Keratinocyte (primary cell): ENCODE measurements at regions not wholly inside any gene's neighbourhood (a gene's known extent, or its start where the extent isn't known, plus 50 kb on each side); places are given as distances from the start of the nearest gene placed in this dataset.

Experiments
- DNase-seq: peaks from one replicate; pipeline ENCODE4 v3.0.0-alpha.2; 2011; ENCODE audit warnings: low read depth, missing footprints, low spot score
- FAIRE-seq: peaks from 2 replicates; lab custom pipeline; 2011; peaks lifted over from hg19 to GRCh38; lab: Jason Lieb, UNC
- H2AFZ ChIP-seq: 2 replicates; pipeline ENCODE4 v1.6.0; 2012; ENCODE audit warnings: low read length, control low read depth, inconsistent platforms; ENCODE audit not compliant: control insufficient read depth
- H3K27ac ChIP-seq: 2 replicates; pipeline ENCODE4 v1.5.1; 2011; ENCODE audit warnings: low read length; ENCODE audit not compliant: control insufficient read depth, insufficient read depth
- H3K27me3 ChIP-seq: 3 replicates; pipeline ENCODE4 v1.6.0; 2011; ENCODE audit warnings: low read length; ENCODE audit not compliant: control insufficient read depth, insufficient read depth; ENCODE audit errors: extremely low read depth
- H3K36me3 ChIP-seq, 2 experiments: 2 replicates in 1 of 2; 3 replicates in 1 of 2; pipeline ENCODE4 v1.5.1; 2011; ENCODE audit warnings: low read length in 2 of 2, mild to moderate bottlenecking in 1 of 2; ENCODE audit not compliant: control insufficient read depth in 2 of 2, insufficient read depth in 2 of 2; ENCODE audit errors: extremely low read depth in 1 of 2
- H3K4me1 ChIP-seq: 3 replicates; pipeline ENCODE4 v1.5.1; 2011; ENCODE audit warnings: low read length; ENCODE audit not compliant: control insufficient read depth, insufficient read depth; ENCODE audit errors: extremely low read depth
- H3K4me2 ChIP-seq: 3 replicates; pipeline ENCODE4 v1.6.0; 2011; ENCODE audit warnings: low read depth, low read length; ENCODE audit not compliant: control insufficient read depth, insufficient read depth; ENCODE audit errors: extremely low read depth
- H3K4me3 ChIP-seq, 3 experiments: fragments of 200-600 bp in 1 of 3; sonication (generic) in 1 of 3; 2 replicates in 2 of 3; 3 replicates in 1 of 3; pipeline ENCODE4 v1.5.1; 2011 to 2016; ENCODE audit warnings: low read length in 3 of 3, mild to moderate bottlenecking in 3 of 3, control low read depth in 2 of 3, inconsistent platforms in 1 of 3, low read depth in 1 of 3, mixed read lengths in 1 of 3, mixed run types in 1 of 3, moderate library complexity in 1 of 3; ENCODE audit not compliant: control insufficient read depth in 2 of 3, insufficient read depth in 2 of 3; ENCODE audit errors: extremely low read depth in 1 of 3
- H3K79me2 ChIP-seq: 2 replicates; pipeline ENCODE4 v1.6.0; 2012; ENCODE audit warnings: low read length; ENCODE audit not compliant: control insufficient read depth, insufficient read depth
- H3K9ac ChIP-seq: 3 replicates; pipeline ENCODE4 v1.6.0; 2011; ENCODE audit warnings: low read length; ENCODE audit not compliant: control insufficient read depth, insufficient read depth; ENCODE audit errors: extremely low read depth
- H3K9me1 ChIP-seq: 3 replicates; pipeline ENCODE4 v1.6.0; 2011; ENCODE audit warnings: low read length; ENCODE audit not compliant: control insufficient read depth, insufficient read depth; ENCODE audit errors: extremely low read depth
- H3K9me3 ChIP-seq: 2 replicates; pipeline ENCODE4 v1.5.1; 2012; ENCODE audit warnings: low read depth, low read length; ENCODE audit not compliant: control insufficient read depth
- H4K20me1 ChIP-seq: 3 replicates; pipeline ENCODE4 v1.6.0; 2011; ENCODE audit warnings: low read length; ENCODE audit not compliant: control insufficient read depth, insufficient read depth; ENCODE audit errors: extremely low read depth
- EZH2 ChIP-seq: IDR thresholded peaks from one replicate; pipeline ENCODE4 v1.6.1; 2012; ENCODE audit warnings: inconsistent platforms, mild to moderate bottlenecking, low read length, moderate library complexity
- dilution Hi-C: fragments of 300-500 bp; cut with MboI; formaldehyde crosslinking; loops from one replicate; pipeline ENCODE4 v1.7.0; 2020; ENCODE audit warnings: low sequenced_read_pairs; ENCODE audit not compliant: extremely low pct_ligation_motif_present
- TF ChIP-seq, protein P1 (sequence below), 3 experiments: IDR thresholded peaks in 1 of 3; conservative IDR thresholded peaks in 1 of 3; optimal IDR thresholded peaks in 1 of 3; 2 replicates in 2 of 3; 3 replicates in 1 of 3; pipeline versions ENCODE3 to v1.5.1; 2011; ENCODE audit warnings: low read length in 3 of 3, mild to moderate bottlenecking in 3 of 3, moderate library complexity in 2 of 3, control low read depth in 1 of 3, inconsistent platforms in 1 of 3; ENCODE audit not compliant: insufficient read depth in 2 of 3; ENCODE audit errors: extremely low read depth in 1 of 3

DNA sequence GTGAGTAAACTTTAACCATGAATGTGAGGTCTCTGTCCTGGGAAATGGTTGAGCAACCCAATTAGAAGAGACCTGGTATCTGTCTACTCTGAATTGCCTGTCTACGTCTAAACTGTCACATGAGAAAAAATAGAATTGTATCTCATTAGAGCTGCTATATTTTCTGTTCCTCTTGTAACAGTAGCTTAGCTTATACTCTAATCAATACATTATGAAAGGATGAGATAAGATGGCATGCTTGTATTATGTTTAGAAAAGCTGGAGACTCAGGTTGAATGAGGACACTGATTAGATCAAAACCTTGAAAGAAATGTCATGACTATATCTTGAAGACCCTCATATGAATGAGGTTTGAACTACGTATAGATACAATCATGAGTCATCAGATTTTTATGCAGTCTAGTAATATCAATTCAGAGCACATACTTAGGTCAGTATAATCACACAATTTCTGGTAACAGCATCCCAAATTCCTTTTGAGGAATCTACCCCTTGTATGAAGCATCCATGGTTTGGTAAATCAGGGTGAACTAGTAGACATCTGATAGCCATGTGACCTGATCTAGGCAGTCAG, 561.5 kb upstream of the CHORDC1 start:
- H3K4me2 ChIP-seq: no peak overlapping the region
- no peaks in the 10 kb centered on the region for H3K9me1 ChIP-seq
- H3K36me3 ChIP-seq: no peaks in the 10 kb centered on the region
- no peak for TF ChIP-seq EZH2
- TF ChIP-seq, protein P1, sequence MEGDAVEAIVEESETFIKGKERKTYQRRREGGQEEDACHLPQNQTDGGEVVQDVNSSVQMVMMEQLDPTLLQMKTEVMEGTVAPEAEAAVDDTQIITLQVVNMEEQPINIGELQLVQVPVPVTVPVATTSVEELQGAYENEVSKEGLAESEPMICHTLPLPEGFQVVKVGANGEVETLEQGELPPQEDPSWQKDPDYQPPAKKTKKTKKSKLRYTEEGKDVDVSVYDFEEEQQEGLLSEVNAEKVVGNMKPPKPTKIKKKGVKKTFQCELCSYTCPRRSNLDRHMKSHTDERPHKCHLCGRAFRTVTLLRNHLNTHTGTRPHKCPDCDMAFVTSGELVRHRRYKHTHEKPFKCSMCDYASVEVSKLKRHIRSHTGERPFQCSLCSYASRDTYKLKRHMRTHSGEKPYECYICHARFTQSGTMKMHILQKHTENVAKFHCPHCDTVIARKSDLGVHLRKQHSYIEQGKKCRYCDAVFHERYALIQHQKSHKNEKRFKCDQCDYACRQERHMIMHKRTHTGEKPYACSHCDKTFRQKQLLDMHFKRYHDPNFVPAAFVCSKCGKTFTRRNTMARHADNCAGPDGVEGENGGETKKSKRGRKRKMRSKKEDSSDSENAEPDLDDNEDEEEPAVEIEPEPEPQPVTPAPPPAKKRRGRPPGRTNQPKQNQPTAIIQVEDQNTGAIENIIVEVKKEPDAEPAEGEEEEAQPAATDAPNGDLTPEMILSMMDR (optimal IDR thresholded peaks at IDR 0.05 in 1 of 3, IDR thresholded peaks at IDR 0.05 in 1 of 3, conservative IDR thresholded peaks at IDR 0.05 in 1 of 3; ENCODE audit: extremely low read depth in 1 of 3, insufficient read depth in 2 of 3, low read length in 3 of 3): no peak
- no peaks in the 10 kb centered on the region for H3K4me1 ChIP-seq
- no peaks in the 10 kb centered on the region for H3K79me2 ChIP-seq
- H3K9me3 ChIP-seq: no peaks in the 10 kb centered on the region
- H3K27ac ChIP-seq: no peak overlapping the region
- H3K27me3 ChIP-seq: no peaks in the 10 kb centered on the region
- no peak overlapping the region for H3K4me3 ChIP-seq
- DNase-seq: no peak
- H4K20me1 ChIP-seq: no peaks in the 10 kb centered on the region
- H2AFZ ChIP-seq: no peak overlapping the region
- no peak overlapping the region for H3K9ac ChIP-seq
- no peak for FAIRE-seq
- dilution Hi-C loops: no loop called here

DNA sequence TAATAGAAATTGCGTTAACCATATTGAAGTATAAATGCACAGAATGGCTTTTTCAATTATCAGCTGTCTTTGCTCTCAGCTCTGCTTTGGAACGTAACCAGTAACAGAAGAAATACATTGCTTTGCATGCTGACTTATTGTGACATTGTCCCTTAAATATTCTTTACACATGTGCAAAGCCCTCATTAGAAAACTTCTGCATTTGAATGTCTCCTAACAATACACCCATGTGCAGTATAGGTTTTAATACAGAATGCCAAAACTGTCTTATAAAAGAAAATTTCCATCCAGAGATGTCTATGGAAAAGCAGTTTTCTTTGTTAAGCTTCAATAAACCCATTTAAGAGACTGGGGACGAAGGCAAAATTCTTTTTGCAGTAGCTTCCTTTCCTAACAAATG, 560.3 kb upstream of the CHORDC1 start:
- Histone ChIP-seq H3K9ac (no peak overlapping the region), H3K4me3 (no peak overlapping the region), H3K4me1 (no peaks in the 10 kb centered on the region), H2AFZ (no peak overlapping the region), H3K36me3 (no peaks in the 10 kb centered on the region), H3K79me2 (no peaks in the 10 kb centered on the region), H3K9me3 (no peaks in the 10 kb centered on the region), H3K4me2 (no peak overlapping the region), H3K27ac (no peak overlapping the region), H4K20me1 (no peaks in the 10 kb centered on the region), H3K9me1 (no peaks in the 10 kb centered on the region), H3K27me3 (no peaks in the 10 kb centered on the region)
- FAIRE-seq: no peak
- TF ChIP-seq EZH2: no peak
- TF ChIP-seq, protein P1 (optimal IDR thresholded peaks at IDR 0.05 in 1 of 3, IDR thresholded peaks at IDR 0.05 in 1 of 3, conservative IDR thresholded peaks at IDR 0.05 in 1 of 3; ENCODE audit: extremely low read depth in 1 of 3, insufficient read depth in 2 of 3, low read length in 3 of 3): no peak
- DNase-seq: no peak
- dilution Hi-C loops: no loop called here
